Keratinocyte (primary cell): ENCODE measurements at regions not wholly inside any gene's neighbourhood (a gene's known extent, or its start where the extent isn't known, plus 50 kb on each side); places are given as distances from the start of the nearest gene placed in this dataset.

Source experiments
- CTCF ChIP-seq, 3 experiments: IDR thresholded peaks in 1 of 3; conservative IDR thresholded peaks in 1 of 3; optimal IDR thresholded peaks in 1 of 3; 2 replicates in 2 of 3; 3 replicates in 1 of 3; pipeline versions ENCODE3 to v1.5.1; 2011; ENCODE audit warnings: low read length in 3 of 3, mild to moderate bottlenecking in 3 of 3, moderate library complexity in 2 of 3, control low read depth in 1 of 3, inconsistent platforms in 1 of 3; ENCODE audit not compliant: insufficient read depth in 2 of 3; ENCODE audit errors: extremely low read depth in 1 of 3
- EZH2 ChIP-seq: IDR thresholded peaks from one replicate; pipeline ENCODE4 v1.6.1; 2012; ENCODE audit warnings: inconsistent platforms, mild to moderate bottlenecking, low read length, moderate library complexity

GRCh38 chr6:6407071-6407741, 86.7 kb upstream of the F13A1 start:
- TF ChIP-seq CTCF (optimal IDR thresholded peaks at IDR 0.05 in 1 of 3, IDR thresholded peaks at IDR 0.05 in 1 of 3, conservative IDR thresholded peaks at IDR 0.05 in 1 of 3; ENCODE audit: extremely low read depth in 1 of 3, insufficient read depth in 2 of 3, low read length in 3 of 3) (no peak), EZH2 (no peak)
